GM12865 (cell line): ENCODE measurements at regions not wholly inside any gene's neighbourhood (a gene's known extent, or its start where the extent isn't known, plus 50 kb on each side); places are given as distances from the start of the nearest gene placed in this dataset.

ENCODE experiments used
- DNase-seq: peaks from one replicate; pipeline ENCODE4 v3.0.0; 2010; ENCODE audit warnings: low read depth
- H3K4me3 ChIP-seq: 2 replicates; pipeline ENCODE4 v1.5.1; 2011; ENCODE audit warnings: mild to moderate bottlenecking, low read depth, low read length, control low read depth
- CTCF ChIP-seq: IDR thresholded peaks from 2 replicates; pipeline ENCODE4 v1.5.1; 2011; ENCODE audit warnings: low read length, control low read depth, low read depth, inconsistent platforms; ENCODE audit not compliant: insufficient read depth; ENCODE audit errors: missing control alignments

GRCh38 chr22:19574247-19574646 is 50.0 kb upstream of the CLDN5 start:
- H3K4me3 ChIP-seq = no peak overlapping the region
- no peak for TF ChIP-seq CTCF
- no peak for DNase-seq

- no peak overlapping the region for H3K4me3 ChIP-seq
- peak; percentile 38 for DNase-seq
- no peak for TF ChIP-seq CTCF
These were observed 52.5 kb upstream of the CLDN5 start for GRCh38 chr22:19576460-19577421.

- TF ChIP-seq CTCF = no peak
- no peak overlapping the region for H3K4me3 ChIP-seq
- DNase-seq = no peak
These were observed 53.3 kb upstream of the CLDN5 start for GRCh38 chr22:19577422-19577966.

GRCh38 chr22:19578180-19579004 is 54.2 kb upstream of the CLDN5 start:
- no peak overlapping the region for H3K4me3 ChIP-seq
- DNase-seq = no peak
- TF ChIP-seq CTCF = no peak

- no peak for DNase-seq
- no peak overlapping the region for H3K4me3 ChIP-seq
- no peak for TF ChIP-seq CTCF
These were observed 55.1 kb upstream of the CLDN5 start for GRCh38 chr22:19579115-19579811.

GRCh38 chr22:19579880-19580279 is 55.7 kb upstream of the CLDN5 start:
- no peak overlapping the region for H3K4me3 ChIP-seq
- no peak for TF ChIP-seq CTCF
- peak; percentile 43 for DNase-seq
